H9 (cell line): ENCODE measurements at regions not wholly inside any gene's neighbourhood (a gene's known extent, or its start where the extent isn't known, plus 50 kb on each side); places are given as distances from the start of the nearest gene placed in this dataset.

Experiments used
- DNase-seq: peaks from one replicate; pipeline ENCODE4 v3.0.0-alpha.2; 2017
- H2AFZ ChIP-seq: one replicate; pipeline ENCODE4 v1.6.1; 2013; ENCODE audit warnings: mild to moderate bottlenecking, low read length, control low read depth, moderate library complexity
- H2AK5ac ChIP-seq: 2 replicates; pipeline ENCODE4 v1.6.1; 2013; ENCODE audit warnings: low read length, control low read depth, mixed read lengths; ENCODE audit not compliant: insufficient read length
- H2BK120ac ChIP-seq: one replicate; pipeline ENCODE4 v1.6.1; 2013; ENCODE audit warnings: low read depth, mild to moderate bottlenecking, low read length, control low read depth, inconsistent platforms; ENCODE audit not compliant: poor library complexity, severe bottlenecking
- H2BK12ac ChIP-seq: 2 replicates; pipeline ENCODE4 v1.6.1; 2013; ENCODE audit warnings: low read length, control low read depth, mixed read lengths, low read depth; ENCODE audit not compliant: insufficient read length
- H2BK15ac ChIP-seq: 2 replicates; pipeline ENCODE4 v1.6.1; 2013; ENCODE audit warnings: low read depth, low read length, control low read depth
- H2BK20ac ChIP-seq: one replicate; pipeline ENCODE4 v1.6.1; 2013; ENCODE audit warnings: low read depth, mild to moderate bottlenecking, low read length, control low read depth, inconsistent platforms; ENCODE audit not compliant: poor library complexity, severe bottlenecking
- H2BK5ac ChIP-seq: 2 replicates; pipeline ENCODE4 v1.6.1; 2013; ENCODE audit warnings: low read length, control low read depth, mixed read lengths; ENCODE audit not compliant: insufficient read length
- H3K14ac ChIP-seq: 2 replicates; pipeline ENCODE4 v1.6.1; 2013; ENCODE audit warnings: low read length, control low read depth; ENCODE audit not compliant: insufficient read depth
- H3K18ac ChIP-seq: 2 replicates; pipeline ENCODE4 v1.6.1; 2013; ENCODE audit warnings: low read depth, mild to moderate bottlenecking, mixed read lengths, low read length, control low read depth; ENCODE audit not compliant: insufficient read length
- H3K23ac ChIP-seq: 2 replicates; pipeline ENCODE4 v1.6.1; 2013; ENCODE audit warnings: low read length, control low read depth, mixed read lengths, low read depth; ENCODE audit not compliant: insufficient read length
- H3K23me2 ChIP-seq: 2 replicates; pipeline ENCODE4 v1.6.1; 2013; ENCODE audit warnings: low read depth, mild to moderate bottlenecking, mixed read lengths, low read length, control low read depth; ENCODE audit not compliant: insufficient read length, poor library complexity, severe bottlenecking
- H3K27ac ChIP-seq: 2 replicates; pipeline ENCODE4 v1.5.1; 2013; ENCODE audit warnings: low read length, control low read depth, mixed read lengths, low read depth; ENCODE audit not compliant: insufficient read length
- H3K27me3 ChIP-seq: 2 replicates; pipeline ENCODE4 v1.6.1; 2013; ENCODE audit warnings: low read length, control low read depth, inconsistent platforms; ENCODE audit not compliant: insufficient read depth
- H3K4ac ChIP-seq: 2 replicates; pipeline ENCODE4 v1.6.1; 2013; ENCODE audit warnings: low read depth, mild to moderate bottlenecking, control low read depth, inconsistent platforms, low read length, moderate library complexity
- H3K4me1 ChIP-seq: 2 replicates; pipeline ENCODE4 v1.6.1; 2013; ENCODE audit warnings: low read length, control low read depth, inconsistent platforms; ENCODE audit not compliant: insufficient read depth
- H3K4me2 ChIP-seq: 2 replicates; pipeline ENCODE4 v1.6.1; 2013; ENCODE audit warnings: low read length, control low read depth, mixed read lengths; ENCODE audit not compliant: insufficient read length, insufficient read depth
- H3K56ac ChIP-seq: 2 replicates; pipeline ENCODE4 v1.6.1; 2013; ENCODE audit warnings: low read depth, mild to moderate bottlenecking, mixed read lengths, low read length, control low read depth; ENCODE audit not compliant: insufficient read length
- H3K79me1 ChIP-seq: 2 replicates; pipeline ENCODE4 v1.6.1; 2013; ENCODE audit warnings: low read depth, mild to moderate bottlenecking, moderate library complexity, low read length, control low read depth, inconsistent platforms; ENCODE audit not compliant: insufficient read depth, poor library complexity, severe bottlenecking
- H3K79me2 ChIP-seq: 2 replicates; pipeline ENCODE4 v1.6.1; 2013; ENCODE audit warnings: low read length, control low read depth, inconsistent platforms; ENCODE audit not compliant: insufficient read depth
- H3K9ac ChIP-seq: 2 replicates; pipeline ENCODE4 v1.6.1; 2013; ENCODE audit warnings: low read length, control low read depth, mixed read lengths; ENCODE audit not compliant: insufficient read length; ENCODE audit errors: extremely low read depth
- H3K9me3 ChIP-seq: one replicate; pipeline ENCODE4 v1.6.1; 2013; ENCODE audit warnings: low read depth, low read length, inconsistent platforms; ENCODE audit not compliant: control insufficient read depth
- H3T11ph ChIP-seq: one replicate; pipeline ENCODE4 v1.6.1; 2013; ENCODE audit warnings: mild to moderate bottlenecking, low read length, control low read depth, inconsistent platforms
- H4K20me1 ChIP-seq: one replicate; pipeline ENCODE4 v1.6.1; 2013; ENCODE audit not compliant: control insufficient read depth, insufficient read length, insufficient read depth
- H4K5ac ChIP-seq: 2 replicates; pipeline ENCODE4 v1.6.1; 2013; ENCODE audit warnings: low read depth, mild to moderate bottlenecking, mixed read lengths, low read length, control low read depth; ENCODE audit not compliant: insufficient read length
- H4K8ac ChIP-seq: replicated peaks from 2 replicates; pipeline ENCODE4 v1.6.1; 2013; ENCODE audit warnings: low read length, control low read depth, mixed read lengths, low read depth; ENCODE audit not compliant: insufficient read length
- H4K91ac ChIP-seq: 2 replicates; pipeline ENCODE4 v1.6.1; 2013; ENCODE audit warnings: low read depth, mild to moderate bottlenecking, moderate library complexity, mixed read lengths, low read length, control low read depth; ENCODE audit not compliant: insufficient read length
- H3K27ac Mint-ChIP-seq, 3 experiments: 2 replicates in 2 of 3; 3 replicates in 1 of 3; pipeline ENCODE4 v1.8.0; 2020 to 2021; ENCODE audit warnings: mixed read lengths in 3 of 3, mild to moderate bottlenecking in 1 of 3, moderate library complexity in 1 of 3
- H3K27me3 Mint-ChIP-seq: 2 replicates; pipeline ENCODE4 v1.8.0; 2021; ENCODE audit warnings: low read depth, mild to moderate bottlenecking, moderate library complexity, mixed read lengths
- H3K36me3 Mint-ChIP-seq, 3 experiments: 2 replicates in 2 of 3; 3 replicates in 1 of 3; pipeline ENCODE4 v1.8.0; 2020 to 2021; ENCODE audit warnings: low read depth in 3 of 3, mixed read lengths in 3 of 3; ENCODE audit not compliant: insufficient read depth in 1 of 3
- H3K4me1 Mint-ChIP-seq, 2 experiments: 2 replicates each; pipeline ENCODE4 v1.8.0; 2020; ENCODE audit warnings: mixed read lengths in 2 of 2
- H3K4me3 Mint-ChIP-seq, 2 experiments: 2 replicates in 1 of 2; 3 replicates in 1 of 2; pipeline ENCODE4 v1.8.0; 2020 to 2021; ENCODE audit warnings: mild to moderate bottlenecking in 2 of 2, mixed read lengths in 2 of 2, moderate library complexity in 1 of 2
- H3K9me3 Mint-ChIP-seq, 2 experiments: 2 replicates in 1 of 2; 3 replicates in 1 of 2; pipeline ENCODE4 v1.8.0; 2020; ENCODE audit warnings: mild to moderate bottlenecking in 2 of 2, mixed read lengths in 2 of 2, moderate library complexity in 1 of 2
- CTCF ChIP-seq: fragments of 200-600 bp; sonication (generic); conservative IDR thresholded peaks from 3 replicates; pipeline ENCODE4 v1.8.0; 2021; ENCODE audit warnings: antibody characterized with exemption, mild to moderate bottlenecking
- WGBS: extraction: QIAGEN DNeasy Blood & Tissue Kit; methylation state at CpG from one replicate; pipeline ENCODE4 v1.1.7; 2013; ENCODE audit warnings: missing lambda C conversion rate, low lambda C conversion rate, mixed read lengths; ENCODE audit not compliant: insufficient read length; ENCODE audit errors: extremely low coverage; 5-methylcytosine and 5-hydroxymethylcytosine counted together

GRCh38 chr14:87149583-87150354 lies 843.2 kb downstream of the GALC start:
- H3K4me1 Mint-ChIP-seq, result peaks cover 44 to 52% of the 10 kb centered on the region in 2 experiments
- H4K91ac ChIP-seq, result no peak overlapping the region
- H3K27ac Mint-ChIP-seq, result no peak overlapping the region
- H4K20me1 ChIP-seq, result no peaks in the 10 kb centered on the region
- no peak overlapping the region for H2BK20ac ChIP-seq
- H4K8ac ChIP-seq, result no peak overlapping the region
- no peaks in the 10 kb centered on the region for H3K79me2 ChIP-seq
- no peak overlapping the region for H4K5ac ChIP-seq
- no peak overlapping the region for H3K14ac ChIP-seq
- H2BK12ac ChIP-seq, result no peak overlapping the region
- H3K79me1 ChIP-seq, result no peaks in the 10 kb centered on the region
- H3K9me3 ChIP-seq, result no peaks in the 10 kb centered on the region
- DNase-seq, result peak; percentile 85
- no peak overlapping the region for H2AK5ac ChIP-seq
- no CpG with 5 or more reads among the region's 6 CpGs for WGBS
- no peaks in the 10 kb centered on the region for H3K23me2 ChIP-seq
- no peak for TF ChIP-seq CTCF
- no peak overlapping the region for H3K4ac ChIP-seq
- no peak overlapping the region for H2BK120ac ChIP-seq
- H3K4me3 Mint-ChIP-seq, result no peak overlapping the region; a peak in 1 of 5 replicates
- peak overlapping the region; percentile 39 for H3K4me2 ChIP-seq
- H3K27me3 Mint-ChIP-seq, result peaks cover 95% of the 10 kb centered on the region
- H3K9ac ChIP-seq, result no peak overlapping the region
- H3K36me3 Mint-ChIP-seq, result no peaks in the 10 kb centered on the region
- no peak overlapping the region for H2BK15ac ChIP-seq
- no peak overlapping the region for H3K18ac ChIP-seq
- H3T11ph ChIP-seq, result no peak overlapping the region
- no peak overlapping the region for H3K23ac ChIP-seq
- peaks cover 50% of the 10 kb centered on the region for H3K27me3 ChIP-seq
- no peak overlapping the region for H3K56ac ChIP-seq
- H2AFZ ChIP-seq, result no peak overlapping the region
- peaks cover 0 to 3% of the 10 kb centered on the region in 2 experiments; a peak in 2 of 5 replicates for H3K9me3 Mint-ChIP-seq
- H3K4me1 ChIP-seq, result peaks cover 7% of the 10 kb centered on the region
- H3K27ac ChIP-seq, result no peak overlapping the region
- H2BK5ac ChIP-seq, result no peak overlapping the region
